B cell (primary cell): ENCODE measurements at regions not wholly inside any gene's neighbourhood (a gene's known extent, or its start where the extent isn't known, plus 50 kb on each side); places are given as distances from the start of the nearest gene placed in this dataset.
"Not testable (repeated sequence)": the region's sequence is repeated elsewhere in the genome, so short reads cannot be mapped to it uniquely, and the experiment has no call there.

Source experiments
- CTCF ChIP-seq: fragments of 200-600 bp; IDR thresholded peaks from one replicate; pipeline ENCODE4 v1.8.0; 2022; ENCODE audit warnings: antibody characterized with exemption, mild to moderate bottlenecking
- EZH2 ChIP-seq: IDR thresholded peaks from 2 replicates; pipeline ENCODE4 v1.6.1; 2012; ENCODE audit warnings: borderline replicate concordance, low read depth, mild to moderate bottlenecking, moderate library complexity, low read length; ENCODE audit not compliant: insufficient read depth, poor library complexity, severe bottlenecking

- not testable (repeated sequence) for TF ChIP-seq CTCF, EZH2
Observed at GRCh38 chr14:19132836-19133120, 165.5 kb downstream of the POTEM start.
